SU-DHL-6 (cell line): ENCODE measurements at regions not wholly inside any gene's neighbourhood (a gene's known extent, or its start where the extent isn't known, plus 50 kb on each side); places are given as distances from the start of the nearest gene placed in this dataset.

Source experiments
- CTCF ChIP-seq: fragments of 200-600 bp; sonication (generic); IDR thresholded peaks from one replicate; pipeline ENCODE4 v1.5.1; 2017; ENCODE audit warnings: antibody characterized with exemption, mild to moderate bottlenecking, low read length, moderate library complexity; ENCODE audit not compliant: insufficient read depth, poor library complexity, severe bottlenecking
- EZH2phosphoT487 ChIP-seq: fragments of 200-600 bp; sonication (generic), shearing (Covaris generic); conservative IDR thresholded peaks from 2 replicates; pipeline ENCODE4 v1.6.1; 2018; ENCODE audit warnings: mild to moderate bottlenecking, antibody characterized with exemption, low read length, moderate library complexity, mixed read lengths

DNA sequence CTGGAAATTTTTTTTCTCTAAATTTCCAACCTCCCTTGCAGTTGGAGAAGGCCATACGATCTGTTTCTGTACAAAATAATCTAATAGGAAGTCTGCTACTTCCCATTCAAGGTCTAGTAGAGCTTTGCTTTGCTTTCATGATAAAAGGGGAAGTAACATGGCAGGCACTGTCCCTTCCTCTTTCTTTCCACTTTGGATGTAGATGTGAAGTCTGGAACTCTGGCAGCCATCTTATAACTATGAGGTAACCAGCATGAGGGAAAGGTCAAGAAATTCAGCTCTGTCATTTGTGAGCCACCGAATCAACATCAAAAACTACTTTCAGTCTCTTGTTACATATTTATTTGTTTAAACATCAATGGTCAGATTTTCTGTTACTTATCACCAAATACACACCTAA lies 156.3 kb downstream of the MTHFS start:
- TF ChIP-seq CTCF (no peak), EZH2phosphoT487 (no peak)
